K562 (cell line): ENCODE measurements at regions not wholly inside any gene's neighbourhood (a gene's known extent, or its start where the extent isn't known, plus 50 kb on each side); places are given as distances from the start of the nearest gene placed in this dataset.

ENCODE experiments used
- CHD1 ChIP-seq: fragments of 200-600 bp; sonication (generic); IDR thresholded peaks from one replicate; pipeline ENCODE4 v1.6.1; 2012; ENCODE audit warnings: mild to moderate bottlenecking, moderate library complexity, low read length, inconsistent platforms
- ELF2 ChIP-seq: fragments of 250-450 bp; sonication (Bioruptor Pico); IDR thresholded peaks from 2 replicates; pipeline ENCODE4 v1.5.0; 2021; ENCODE audit warnings: mild to moderate bottlenecking
- MCM5 ChIP-seq: fragments of 450-650 bp; IDR thresholded peaks from 2 replicates; pipeline ENCODE4 v1.6.1; 2016; ENCODE audit warnings: low read depth
- SAFB ChIP-seq: fragments of 200-400 bp; formaldehyde crosslinking; IDR thresholded peaks from 2 replicates; pipeline ENCODE4 v1.6.1; 2017; ENCODE audit warnings: low read depth, low read length, borderline replicate concordance
- SNAPC5 ChIP-seq: fragments of 250-450 bp; sonication (Bioruptor Pico); IDR thresholded peaks from 2 replicates; pipeline ENCODE4 v1.8.0; 2021; ENCODE audit warnings: moderate library complexity, mild to moderate bottlenecking, inconsistent platforms
- ZNF318 ChIP-seq, 2 experiments: fragments of 450-650 bp; IDR thresholded peaks; 2 replicates each; pipeline ENCODE4 v1.6.1; 2016; ENCODE audit warnings: mild to moderate bottlenecking in 2 of 2, borderline replicate concordance in 1 of 2, low read depth in 1 of 2, moderate library complexity in 1 of 2

- TF ChIP-seq ZNF318 (IDR thresholded peaks at IDR 0.05; ENCODE audit: borderline replicate concordance in 1 of 2, low read depth in 1 of 2): no peak
- no peak for TF ChIP-seq CHD1
- TF ChIP-seq SAFB: no peak
- no peak for TF ChIP-seq SNAPC5 (CRISPR knock-in tag)
- no peak for TF ChIP-seq MCM5
- no peak for TF ChIP-seq ELF2
These were observed 86.4 kb upstream of the RUNX1 start (continued) for GRCh38 chr21:35135481-35135880.
